22Rv1 (cell line): ENCODE measurements at regions not wholly inside any gene's neighbourhood (a gene's known extent, or its start where the extent isn't known, plus 50 kb on each side); places are given as distances from the start of the nearest gene placed in this dataset.

Experiments used
- H3K27ac ChIP-seq: fragments of 450-650 bp; 2 replicates; pipeline ENCODE4 v1.5.1; 2017
- CTCF ChIP-seq: fragments of 450-650 bp; IDR thresholded peaks from 2 replicates; pipeline ENCODE4 v1.5.1; 2017; ENCODE audit warnings: mild to moderate bottlenecking
- ZFX ChIP-seq: fragments of 450-650 bp; IDR thresholded peaks from 2 replicates; pipeline ENCODE4 v1.6.1; 2017; ENCODE audit warnings: antibody characterized with exemption, borderline replicate concordance

- TF ChIP-seq CTCF (no peak), ZFX (no peak)
- H3K27ac ChIP-seq: no peak overlapping the region
Measured at GRCh38 chr9:89924611-89925010, 319.8 kb downstream of the GADD45G start.

GRCh38 chr9:89926167-89926566, 321.4 kb downstream of the GADD45G start:
- H3K27ac ChIP-seq: no peak overlapping the region
- TF ChIP-seq ZFX: no peak
- TF ChIP-seq CTCF: no peak

GRCh38 chr9:89926691-89927220, 321.9 kb downstream of the GADD45G start:
- no peak for TF ChIP-seq ZFX
- TF ChIP-seq CTCF: no peak
- no peak overlapping the region for H3K27ac ChIP-seq

- no peak overlapping the region for H3K27ac ChIP-seq
- TF ChIP-seq ZFX (no peak), CTCF (no peak)
Measured at GRCh38 chr9:89928106-89928505, 323.3 kb downstream of the GADD45G start.

GRCh38 chr9:89928521-89929275, 323.9 kb downstream of the GADD45G start:
- TF ChIP-seq ZFX: no peak
- TF ChIP-seq CTCF: no peak
- no peak overlapping the region for H3K27ac ChIP-seq

- no peak for TF ChIP-seq ZFX
- no peak for TF ChIP-seq CTCF
- H3K27ac ChIP-seq: no peak overlapping the region
Measured at GRCh38 chr9:89929315-89929672, 324.5 kb downstream of the GADD45G start.

- H3K27ac ChIP-seq: no peak overlapping the region
- TF ChIP-seq ZFX (no peak), CTCF (no peak)
Measured at GRCh38 chr9:89929673-89930480, 325.1 kb downstream of the GADD45G start.
